ENCODE measurements at regions not wholly inside any gene's neighbourhood (a gene's known extent, or its start where the extent isn't known, plus 50 kb on each side); places are given as distances from the start of the nearest gene placed in this dataset.

DNA sequence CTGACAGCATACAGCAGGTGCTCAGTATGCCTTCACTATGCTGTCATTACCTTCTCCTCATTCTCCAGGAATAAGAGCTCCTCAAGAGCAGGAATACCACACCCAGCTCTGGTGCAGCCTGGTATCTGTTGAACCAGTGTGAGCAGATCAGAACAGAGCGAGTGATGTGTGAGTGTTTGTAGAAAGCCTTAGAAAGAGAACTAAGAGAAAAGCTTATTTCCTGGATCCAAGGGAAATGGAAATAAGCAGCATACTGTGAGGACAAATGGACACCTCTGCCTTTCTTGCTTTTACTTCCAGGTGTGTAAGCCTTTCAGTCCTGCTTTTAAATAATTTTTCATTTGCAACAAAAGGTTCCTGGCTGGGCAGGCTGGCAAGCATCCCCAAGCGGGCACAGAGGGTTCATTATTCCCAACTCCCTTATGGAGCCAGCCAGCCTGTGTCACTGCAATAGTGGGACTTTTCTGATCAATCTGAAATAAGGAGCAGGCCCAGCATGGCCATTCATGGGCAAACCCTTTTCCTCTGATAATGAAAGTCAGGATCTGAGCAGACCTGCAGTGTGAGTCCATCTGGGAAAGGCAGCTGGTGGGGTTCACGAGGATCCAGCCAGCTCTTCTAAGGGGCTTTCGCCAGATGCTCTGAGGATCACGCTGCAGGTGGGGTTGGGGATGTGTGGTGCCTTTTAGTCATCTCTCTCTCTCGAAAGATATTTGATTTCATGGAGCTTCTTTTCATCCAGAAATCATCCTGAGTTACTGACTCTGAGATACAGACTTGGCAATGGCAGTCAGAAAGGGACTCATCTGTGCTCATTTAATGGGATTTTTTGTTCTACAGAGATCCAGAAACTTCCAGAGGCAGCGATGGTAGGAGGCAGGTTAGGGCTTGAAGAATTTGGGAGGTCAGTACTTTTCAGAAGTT is 594.9 kb upstream of the CFAP20DC start:
- Histone ChIP-seq H3K27me3 (ENCODE audit: insufficient read depth, low read depth, severe bottlenecking) (no peaks in the 10 kb centered on the region), H3K27ac (no peak overlapping the region)
- no peak for DNase-seq

DNA sequence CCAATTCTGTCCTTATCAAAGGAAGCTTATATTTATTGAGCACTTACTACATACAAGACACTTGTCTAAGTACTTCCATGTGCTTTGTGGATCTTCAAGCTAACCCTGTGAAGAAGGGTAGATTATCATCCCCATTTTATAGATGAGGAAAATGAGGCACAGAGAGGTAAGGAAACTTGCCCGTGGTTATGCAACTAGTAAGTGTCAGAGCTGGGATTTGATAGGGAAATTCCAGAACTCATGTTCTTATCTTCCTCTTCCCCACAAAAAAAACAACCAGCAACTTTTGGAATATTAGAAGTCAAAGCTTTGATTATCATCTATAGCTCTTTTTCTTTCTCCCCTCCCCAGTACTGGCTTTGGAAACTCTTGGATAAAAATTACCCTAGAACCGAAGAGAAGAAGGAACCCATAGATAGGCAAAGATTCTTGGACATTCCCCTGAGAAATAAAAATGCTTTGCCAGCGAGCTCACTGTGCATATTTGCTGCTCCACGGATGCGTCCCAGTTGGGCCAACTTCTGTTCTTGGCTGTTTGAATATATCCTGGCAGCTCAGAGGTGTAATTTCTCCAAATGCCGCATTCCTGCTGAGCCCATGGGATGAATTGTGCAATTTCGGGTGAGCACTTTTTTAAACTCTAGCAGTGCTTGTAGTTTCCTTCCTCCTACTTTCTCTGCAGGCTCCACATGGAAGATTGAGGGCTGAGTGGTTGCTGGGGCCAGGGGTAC is 591.5 kb upstream of the CFAP20DC start:
- Histone ChIP-seq H3K9me3 (ENCODE audit: severe bottlenecking) (no peaks in the 10 kb centered on the region), H3K4me3 (ENCODE audit: low read depth, low read length) (no peak overlapping the region), H3K36me3 (no peaks in the 10 kb centered on the region), H3K27ac (no peak overlapping the region), H3K27me3 (ENCODE audit: insufficient read depth, low read depth, severe bottlenecking) (no peaks in the 10 kb centered on the region)
- TF ChIP-seq, protein P1, sequence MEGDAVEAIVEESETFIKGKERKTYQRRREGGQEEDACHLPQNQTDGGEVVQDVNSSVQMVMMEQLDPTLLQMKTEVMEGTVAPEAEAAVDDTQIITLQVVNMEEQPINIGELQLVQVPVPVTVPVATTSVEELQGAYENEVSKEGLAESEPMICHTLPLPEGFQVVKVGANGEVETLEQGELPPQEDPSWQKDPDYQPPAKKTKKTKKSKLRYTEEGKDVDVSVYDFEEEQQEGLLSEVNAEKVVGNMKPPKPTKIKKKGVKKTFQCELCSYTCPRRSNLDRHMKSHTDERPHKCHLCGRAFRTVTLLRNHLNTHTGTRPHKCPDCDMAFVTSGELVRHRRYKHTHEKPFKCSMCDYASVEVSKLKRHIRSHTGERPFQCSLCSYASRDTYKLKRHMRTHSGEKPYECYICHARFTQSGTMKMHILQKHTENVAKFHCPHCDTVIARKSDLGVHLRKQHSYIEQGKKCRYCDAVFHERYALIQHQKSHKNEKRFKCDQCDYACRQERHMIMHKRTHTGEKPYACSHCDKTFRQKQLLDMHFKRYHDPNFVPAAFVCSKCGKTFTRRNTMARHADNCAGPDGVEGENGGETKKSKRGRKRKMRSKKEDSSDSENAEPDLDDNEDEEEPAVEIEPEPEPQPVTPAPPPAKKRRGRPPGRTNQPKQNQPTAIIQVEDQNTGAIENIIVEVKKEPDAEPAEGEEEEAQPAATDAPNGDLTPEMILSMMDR (IDR thresholded peaks at IDR 0.05; ENCODE audit: low read depth, low read length) = no peak
- DNase-seq = no peak

More for the DNA sequence above, 594.9 kb upstream of the CFAP20DC start:
- Histone ChIP-seq H3K9me3 (ENCODE audit: severe bottlenecking) (no peaks in the 10 kb centered on the region), H3K36me3 (no peaks in the 10 kb centered on the region), H3K4me3 (ENCODE audit: low read depth, low read length) (no peak overlapping the region)
- TF ChIP-seq, protein P1 (IDR thresholded peaks at IDR 0.05; ENCODE audit: low read depth, low read length) = no peak

DNA sequence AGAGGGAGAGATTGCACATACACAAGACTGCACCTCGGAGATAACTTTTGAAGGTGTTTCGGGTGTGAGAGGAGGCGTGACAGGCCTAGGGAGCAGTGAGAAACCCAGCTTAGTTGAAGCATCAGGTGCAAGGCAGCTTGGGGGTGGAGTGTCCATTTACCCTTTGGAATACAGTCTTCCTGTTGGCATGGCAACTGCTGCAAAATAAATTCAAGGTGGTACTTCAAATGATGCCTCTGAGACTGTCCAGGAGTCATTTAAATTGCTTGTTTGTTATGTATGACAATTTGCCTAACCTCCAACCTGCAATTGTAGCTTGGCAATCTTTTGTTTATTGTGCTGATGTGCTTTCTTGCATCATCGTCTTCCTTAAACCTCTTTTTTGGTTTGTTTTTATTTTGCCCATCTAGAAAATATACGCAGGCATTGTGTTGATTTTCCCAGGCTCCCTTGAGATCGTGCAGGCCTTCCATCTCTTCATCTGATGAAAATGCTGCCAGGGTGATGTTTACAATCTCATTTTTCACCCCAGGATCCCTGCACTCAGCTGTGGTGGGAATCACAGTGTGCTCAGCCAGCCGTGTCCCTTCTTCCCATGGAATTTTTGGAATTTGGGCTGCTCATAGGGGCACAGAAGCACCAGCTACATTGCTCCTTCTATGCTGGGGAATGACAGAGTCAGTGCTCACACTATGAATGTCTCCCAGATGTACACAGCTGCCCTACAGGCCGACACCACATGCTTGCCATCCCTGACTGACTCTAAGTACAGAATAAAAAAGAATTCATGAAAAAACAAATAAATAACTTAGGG is 583.1 kb upstream of the CFAP20DC start:
- no peaks in the 10 kb centered on the region for H3K36me3 ChIP-seq
- H3K9me3 ChIP-seq (ENCODE audit: severe bottlenecking) = no peaks in the 10 kb centered on the region
- no peak overlapping the region for H3K4me3 ChIP-seq (ENCODE audit: low read depth, low read length)
- no peak overlapping the region for H3K27ac ChIP-seq
- H3K27me3 ChIP-seq (ENCODE audit: insufficient read depth, low read depth, severe bottlenecking) = no peaks in the 10 kb centered on the region
- TF ChIP-seq, protein P1 (IDR thresholded peaks at IDR 0.05; ENCODE audit: low read depth, low read length) = no peak
- no peak for DNase-seq

DNA sequence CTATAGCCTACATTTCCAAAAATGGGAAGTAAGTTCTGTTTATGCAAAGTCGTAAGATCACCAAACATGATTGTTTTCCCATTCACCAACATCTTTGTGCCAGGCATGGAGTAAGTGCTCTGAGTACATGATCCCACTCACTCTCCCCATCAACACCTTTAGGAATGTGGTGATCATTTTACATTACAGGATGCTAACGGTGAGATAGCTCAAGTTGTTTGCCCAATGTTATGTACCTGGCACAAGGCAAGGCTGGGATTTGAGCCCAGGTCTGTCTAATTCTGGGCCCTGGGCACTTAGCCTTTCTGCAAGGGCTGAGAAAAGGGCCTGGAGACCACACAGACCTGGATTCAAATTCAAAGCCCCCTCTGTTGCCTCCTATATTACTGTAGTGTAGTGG is 581.7 kb upstream of the CFAP20DC start:
- Histone ChIP-seq H3K27me3 (ENCODE audit: insufficient read depth, low read depth, severe bottlenecking) (no peaks in the 10 kb centered on the region), H3K27ac (no peak overlapping the region), H3K9me3 (ENCODE audit: severe bottlenecking) (no peaks in the 10 kb centered on the region), H3K4me3 (ENCODE audit: low read depth, low read length) (no peak overlapping the region), H3K36me3 (no peaks in the 10 kb centered on the region)
- DNase-seq = no peak
- TF ChIP-seq, protein P1 (IDR thresholded peaks at IDR 0.05; ENCODE audit: low read depth, low read length) = no peak

DNA sequence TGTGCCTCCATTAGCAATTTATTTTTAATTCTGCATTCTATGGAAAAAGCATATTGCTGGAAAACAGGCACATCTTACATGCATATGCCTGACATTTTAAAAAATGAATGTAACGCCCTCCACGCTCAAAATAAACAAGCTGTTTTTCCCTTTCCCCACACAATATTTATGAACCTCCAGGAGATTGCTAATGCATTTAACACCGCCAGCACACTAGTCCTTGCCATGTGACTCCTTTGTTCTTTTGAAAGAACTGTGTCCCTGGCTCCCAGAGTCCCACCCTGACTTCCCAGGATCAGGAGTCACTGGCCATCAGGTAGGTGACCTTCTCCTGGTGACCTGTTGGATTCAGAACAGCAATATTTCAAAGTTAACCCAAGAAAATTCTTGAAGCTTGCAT is 571.2 kb upstream of the CFAP20DC start:
- no peaks in the 10 kb centered on the region for H3K27me3 ChIP-seq (ENCODE audit: insufficient read depth, low read depth, severe bottlenecking)
- no peaks in the 10 kb centered on the region for H3K9me3 ChIP-seq (ENCODE audit: severe bottlenecking)
- no peak overlapping the region for H3K27ac ChIP-seq
- no peak overlapping the region for H3K4me3 ChIP-seq (ENCODE audit: low read depth, low read length)
- DNase-seq = no peak
- no peaks in the 10 kb centered on the region for H3K36me3 ChIP-seq
- TF ChIP-seq, protein P1 (IDR thresholded peaks at IDR 0.05; ENCODE audit: low read depth, low read length) = no peak

All from WERI-Rb-1 (cell line).